ENCODE measurements at regions not wholly inside any gene's neighbourhood (a gene's known extent, or its start where the extent isn't known, plus 50 kb on each side); places are given as distances from the start of the nearest gene placed in this dataset.

- dilution Hi-C loops (cut with HindIII; ENCODE audit: low sequenced_read_pairs, unreplicated experiment) (no loop called here), intact Hi-C loops (cut with micrococcal nuclease) (no loop called here), in situ Hi-C loops (cut with MboI; ENCODE audit: low sequenced_read_pairs) (no loop called here)
- H3K4me2 ChIP-seq (ENCODE audit: low read depth, low read length), result no peak overlapping the region
- no peak overlapping the region for H3K18ac ChIP-seq (ENCODE audit: low read depth, low read length)
- no peaks in the 10 kb centered on the region for H3K9me1 ChIP-seq (ENCODE audit: insufficient read depth, low read length)
- H3K36me3 ChIP-seq (ENCODE audit: control insufficient read depth, insufficient read depth, low read length), result no peaks in the 10 kb centered on the region
- H2BK15ac ChIP-seq (ENCODE audit: low read depth, low read length), result no peak overlapping the region
- H2BK120ac ChIP-seq (ENCODE audit: low read depth, low read length), result no peak overlapping the region
- ChIA-PET POLR2A (ENCODE audit: unreplicated experiment) (no interaction called here), CTCF (no interaction called here)
- H4K8ac ChIP-seq (ENCODE audit: low read depth in 2 of 2, low read length in 2 of 2), result no peak overlapping the region
- H3K27ac ChIP-seq (ENCODE audit: insufficient read depth, low read length), result no peak overlapping the region
- no peaks in the 10 kb centered on the region; the same call in 1 of the 2 replicates for H3K27me3 ChIP-seq (ENCODE audit: control insufficient read depth, insufficient read depth, low read length)
- H3K4ac ChIP-seq (ENCODE audit: low read depth, low read length), result no peak overlapping the region
- 82% methylated on average over 2 of the region's 3 CpGs; no CpG with 5 or more reads in 1 of the 2 experiments for WGBS, 2 experiments (ENCODE audit: extremely low coverage in 2 of 2, insufficient read length in 1 of 2)
- H3K4me3 ChIP-seq (ENCODE audit: insufficient read depth, low read depth, low read length), result no peak overlapping the region
- H2BK5ac ChIP-seq (ENCODE audit: low read depth, low read length, poor library complexity, severe bottlenecking), result no peak overlapping the region
- no peak overlapping the region for H4K5ac ChIP-seq (ENCODE audit: low read depth, low read length)
- ATAC-seq (ENCODE audit: low read depth) (no peak), DNase-seq (no peak)
- no peaks in the 10 kb centered on the region for H3K79me1 ChIP-seq (ENCODE audit: low read depth in 1 of 2, low read length in 2 of 2)
- no TSS peak for BruUV-seq (replicated peaks)
- H2BK20ac ChIP-seq (ENCODE audit: low read depth, low read length), result no peak overlapping the region
- no peak overlapping the region for H2AK9ac ChIP-seq (replicated peaks; ENCODE audit: low read depth, low read length, poor library complexity)
- H3K56ac ChIP-seq (ENCODE audit: extremely low read depth, insufficient read depth, low read length), result no peak overlapping the region
- H3K9ac ChIP-seq (ENCODE audit: low read depth, low read length), result no peak overlapping the region
- H3K23ac ChIP-seq (ENCODE audit: low read depth, low read length), result no peak overlapping the region
- peaks cover 2% of the 10 kb centered on the region; the same call in 1 of the 2 replicates for H3K9me3 ChIP-seq (ENCODE audit: control insufficient read depth, insufficient read depth, low read length)
- H4K20me1 ChIP-seq (ENCODE audit: insufficient read depth, low read length), result no peaks in the 10 kb centered on the region
- no peaks in the 10 kb centered on the region for H3K4me1 ChIP-seq (ENCODE audit: control insufficient read depth, insufficient read depth, low read length)
- H2AK5ac ChIP-seq (ENCODE audit: low read depth, low read length), result no peak overlapping the region
- no peak overlapping the region for H4K91ac ChIP-seq (ENCODE audit: insufficient read depth, low read depth, low read length)
- no peak overlapping the region for H3K14ac ChIP-seq (replicated peaks; ENCODE audit: low read depth, low read length)
- TF ChIP-seq MAFK (IDR thresholded peaks at IDR 0.05; ENCODE audit: low read depth, low read length) (peak; percentile 91), BHLHE40 (IDR thresholded peaks at IDR 0.05; ENCODE audit: low read depth, low read length) (no peak), CTCF (conservative IDR thresholded peaks at IDR 0.05; ENCODE audit: low read depth, low read length) (no peak)
- H2AFZ ChIP-seq (replicated peaks; ENCODE audit: low read length, poor library complexity), result no peak overlapping the region
Measured at GRCh38 chr3:56962206-56962605, 98.3 kb upstream of the SPATA12 start.
